T-helper 1 cell treated with Interleukin-12 subunit alpha and Interleukin-12 subunit beta and Interleukin-4 antibody, amounts not matched to agents 30 ng/mL and 1 ng/mL, for 36 hours (primary cell): ENCODE measurements at regions not wholly inside any gene's neighbourhood (a gene's known extent, or its start where the extent isn't known, plus 50 kb on each side); places are given as distances from the start of the nearest gene placed in this dataset.
"Not testable (repeated sequence)": the region's sequence is repeated elsewhere in the genome, so short reads cannot be mapped to it uniquely, and the experiment has no call there.

ENCODE experiments used
- intact Hi-C: fragments of 100-400 bp; cut with micrococcal nuclease; formaldehyde crosslinking; loops from one replicate; pipeline ENCODE4 v1.15.1; 2024

- intact Hi-C loops, result no loop called here
Observed at GRCh38 chr6:8361259-8361658, 74.1 kb downstream of the SLC35B3 start.

GRCh38 chr6:8352966-8353340, 82.4 kb downstream of the SLC35B3 start:
- intact Hi-C loops, result no loop called here

GRCh38 chr6:8352335-8352965, 82.9 kb downstream of the SLC35B3 start:
- intact Hi-C loops, result no loop called here

GRCh38 chr6:8343600-8343999, 91.7 kb downstream of the SLC35B3 start:
- intact Hi-C loops, result no loop called here

- intact Hi-C loops, result no loop called here
Observed at GRCh38 chr6:8342241-8342819, 93.0 kb downstream of the SLC35B3 start.

- intact Hi-C loops, result no loop called here
Observed at GRCh38 chr6:8337147-8337546, 98.2 kb downstream of the SLC35B3 start.

- intact Hi-C loops, result no loop called here
Observed at GRCh38 chr6:8336406-8337057, 98.8 kb downstream of the SLC35B3 start.

GRCh38 chr6:8335896-8336295, 99.4 kb downstream of the SLC35B3 start:
- intact Hi-C loops, result no loop called here

GRCh38 chr6:8335381-8335780, 100.0 kb downstream of the SLC35B3 start:
- intact Hi-C loops, result no loop called here

- intact Hi-C loops, result no loop called here
Observed at GRCh38 chr6:8334113-8334512, 101.2 kb downstream of the SLC35B3 start.

GRCh38 chr6:8329562-8329961, 105.8 kb downstream of the SLC35B3 start:
- intact Hi-C loops, result no loop called here

GRCh38 chr6:8325743-8326142, 109.6 kb downstream of the SLC35B3 start:
- intact Hi-C loops, result no loop called here

- intact Hi-C loops, result no loop called here
Observed at GRCh38 chr6:8322659-8323058, 112.7 kb downstream of the SLC35B3 start.

GRCh38 chr6:8321671-8322404, 113.5 kb downstream of the SLC35B3 start:
- intact Hi-C loops, result no loop called here

- intact Hi-C loops, result no loop called here
Observed at GRCh38 chr6:8315154-8315553, 120.2 kb downstream of the SLC35B3 start.

GRCh38 chr6:8301502-8301901, 133.8 kb downstream of the SLC35B3 start:
- intact Hi-C loops, result no loop called here

GRCh38 chr6:8299034-8299433, 136.3 kb downstream of the SLC35B3 start:
- intact Hi-C loops, result no loop called here

- intact Hi-C loops, result not testable (repeated sequence)
Observed at GRCh38 chr6:8282946-8283345, 152.4 kb downstream of the SLC35B3 start.

GRCh38 chr6:8282380-8282779, 153.0 kb downstream of the SLC35B3 start:
- intact Hi-C loops, result no loop called here

GRCh38 chr6:8279041-8279805, 156.1 kb downstream of the SLC35B3 start:
- intact Hi-C loops, result no loop called here

- intact Hi-C loops, result no loop called here
Observed at GRCh38 chr6:8278562-8278961, 156.8 kb downstream of the SLC35B3 start.

- intact Hi-C loops, result no loop called here
Observed at GRCh38 chr6:8277769-8278168, 157.6 kb downstream of the SLC35B3 start.
